HS-27A (cell line): ENCODE measurements at regions not wholly inside any gene's neighbourhood (a gene's known extent, or its start where the extent isn't known, plus 50 kb on each side); places are given as distances from the start of the nearest gene placed in this dataset.

ENCODE experiments used
- DNase-seq: peaks from one replicate; pipeline ENCODE4 v3.0.0-alpha.2; 2012; ENCODE audit warnings: low read depth, missing footprints

DNA sequence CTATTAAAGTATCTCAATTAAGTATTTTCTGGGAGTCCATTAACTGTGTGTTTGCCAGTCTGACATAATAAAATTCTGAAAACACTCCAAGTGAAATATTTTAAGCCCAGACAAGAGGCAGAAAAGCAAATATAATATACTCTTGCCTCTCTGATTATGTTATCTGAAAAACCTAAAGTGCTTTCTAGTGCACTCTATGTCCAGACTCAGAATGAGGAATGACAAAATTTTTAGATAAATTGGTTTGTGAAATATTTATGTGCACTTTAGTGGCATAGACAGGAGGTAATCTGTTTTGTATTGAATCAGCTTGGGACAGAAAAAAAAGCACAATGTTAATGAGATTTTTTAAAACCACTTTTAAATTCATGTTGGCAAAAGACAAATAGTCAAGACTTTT, 508.2 kb upstream of the SUCLG2 start:
- DNase-seq: no peak

DNA sequence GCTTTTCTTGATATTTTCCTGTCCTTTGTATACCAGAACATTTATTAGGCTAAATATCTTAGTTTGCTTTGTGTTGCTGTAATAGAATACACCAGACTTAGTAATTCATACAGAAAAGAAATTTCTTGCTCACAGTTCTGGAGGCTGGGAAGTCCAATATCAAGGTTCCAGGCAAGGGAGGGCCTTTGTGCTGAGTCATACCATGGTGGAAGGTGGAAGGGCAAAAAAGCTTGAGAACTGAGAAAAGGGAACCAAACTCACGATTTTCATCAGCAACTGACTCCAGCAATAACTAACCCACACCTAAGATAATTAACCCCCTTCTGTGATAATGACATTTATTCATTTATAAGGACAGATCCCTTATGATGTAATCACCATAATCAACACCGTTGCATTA, 496.9 kb upstream of the SUCLG2 start:
- no peak for DNase-seq

DNA sequence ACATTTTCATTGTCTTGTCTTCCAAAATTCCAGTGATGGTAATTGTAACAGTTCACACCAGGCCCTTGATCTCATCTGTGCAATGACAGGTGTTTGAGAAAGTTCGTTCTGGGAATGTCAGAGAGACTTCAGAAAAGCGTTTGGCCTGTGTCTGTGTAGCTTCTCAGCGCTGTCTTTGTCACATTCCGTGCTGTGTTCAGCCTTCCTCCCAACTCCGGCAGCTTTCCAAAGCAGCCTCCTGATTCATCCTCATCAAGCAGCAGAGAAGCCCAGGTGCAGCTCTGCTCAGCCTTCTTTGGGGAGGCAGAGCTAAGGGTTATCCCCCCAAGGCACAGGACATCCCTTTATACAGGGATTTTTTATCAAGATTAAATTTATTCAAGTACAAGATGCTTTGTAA, 494.0 kb upstream of the SUCLG2 start:
- DNase-seq: no peak

DNA sequence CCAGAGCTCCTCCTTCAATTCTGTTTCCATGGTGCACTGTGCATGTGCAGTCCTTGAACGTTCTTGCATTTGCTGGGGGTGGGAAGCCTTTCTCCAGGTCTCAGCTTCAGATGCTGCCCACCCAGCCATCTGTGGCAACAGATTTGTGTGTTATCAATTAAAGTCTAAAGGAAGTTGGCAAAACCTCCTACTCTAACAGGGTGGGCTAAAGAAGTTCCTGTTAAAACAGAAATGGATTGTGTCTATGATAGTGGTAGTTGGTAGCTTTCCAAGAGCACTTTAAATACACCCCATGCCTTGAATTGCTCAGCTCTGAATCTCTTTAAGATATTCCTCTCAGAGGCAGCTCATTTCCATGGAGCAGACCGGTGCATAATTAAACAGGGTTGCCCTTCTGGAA, 488.0 kb upstream of the SUCLG2 start:
- no peak for DNase-seq

DNA sequence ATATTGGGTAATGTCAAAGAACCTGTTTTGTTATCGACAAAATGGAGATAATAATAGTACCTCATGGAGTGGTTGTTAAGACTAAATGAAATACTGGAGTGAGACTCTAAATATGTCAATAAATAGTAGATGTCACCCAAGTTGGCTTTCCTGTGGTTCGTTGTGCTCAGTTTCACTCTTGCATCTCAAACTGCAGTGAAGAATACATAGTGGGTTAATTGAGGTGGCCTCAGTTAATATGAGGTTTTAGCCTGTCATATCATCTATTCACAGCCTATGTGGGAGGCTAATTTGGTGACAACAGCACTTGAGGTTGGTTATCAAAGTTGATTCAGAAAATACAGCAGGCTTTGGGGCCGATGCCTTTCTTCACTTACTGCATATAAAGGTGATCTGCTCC, 485.5 kb upstream of the SUCLG2 start:
- no peak for DNase-seq

DNA sequence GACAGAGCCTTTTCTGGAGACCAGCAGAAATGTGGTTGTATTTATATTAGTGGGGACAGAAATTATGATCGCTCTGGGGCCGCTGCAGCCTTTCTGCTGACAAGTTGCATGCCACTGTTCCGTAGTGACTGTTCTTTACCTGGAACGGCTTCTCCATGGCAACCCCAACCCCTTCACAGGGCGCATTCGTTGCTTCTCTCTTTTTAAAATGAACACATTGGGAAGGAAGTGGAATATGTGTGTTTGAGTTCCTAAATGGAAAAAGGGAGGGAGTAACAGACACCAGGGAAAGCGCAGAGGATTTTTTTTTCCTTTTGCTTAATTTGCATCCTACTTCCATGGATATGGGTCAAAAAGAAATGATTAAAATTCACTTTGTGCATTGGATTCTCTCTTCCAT, 482.0 kb upstream of the SUCLG2 start:
- no peak for DNase-seq

DNA sequence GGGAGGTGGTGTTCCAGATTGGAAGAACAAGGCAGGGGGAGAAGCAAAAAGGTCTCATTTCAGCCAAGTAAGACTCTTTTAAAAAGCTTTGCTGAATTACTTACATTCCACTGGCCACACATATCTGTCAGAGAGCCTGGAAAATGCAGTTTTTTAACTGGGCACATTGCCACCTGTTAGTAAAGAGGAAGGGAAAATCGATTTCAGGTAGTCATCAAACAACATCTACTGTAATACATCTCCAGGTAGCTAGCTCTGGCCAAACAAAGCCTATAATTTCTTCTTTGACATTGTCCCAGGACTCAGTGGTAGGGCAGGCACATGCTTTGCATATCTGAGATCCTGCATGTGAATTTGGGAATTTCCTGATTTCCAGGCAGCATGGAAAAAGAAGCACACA, 480.7 kb upstream of the SUCLG2 start:
- DNase-seq: no peak

DNA sequence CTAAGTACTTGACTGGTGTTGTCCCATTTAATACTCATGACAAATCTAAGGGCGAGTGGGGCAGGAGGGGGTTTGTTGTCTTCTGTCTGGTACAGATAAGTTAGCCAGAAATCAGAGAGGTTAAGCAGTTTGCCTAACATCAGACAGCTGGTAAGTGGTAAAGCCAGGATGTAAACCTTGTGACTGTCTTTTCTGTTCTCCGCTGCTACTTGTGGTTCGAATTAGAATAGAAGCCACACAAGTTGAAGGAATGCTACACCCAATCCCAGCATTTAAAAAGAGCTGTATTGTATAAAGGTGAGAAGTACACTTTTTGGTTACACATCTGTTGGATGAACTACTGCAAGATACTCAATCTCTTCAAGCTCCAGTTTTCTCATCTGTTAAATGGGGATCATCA, 474.7 kb upstream of the SUCLG2 start:
- no peak for DNase-seq

DNA sequence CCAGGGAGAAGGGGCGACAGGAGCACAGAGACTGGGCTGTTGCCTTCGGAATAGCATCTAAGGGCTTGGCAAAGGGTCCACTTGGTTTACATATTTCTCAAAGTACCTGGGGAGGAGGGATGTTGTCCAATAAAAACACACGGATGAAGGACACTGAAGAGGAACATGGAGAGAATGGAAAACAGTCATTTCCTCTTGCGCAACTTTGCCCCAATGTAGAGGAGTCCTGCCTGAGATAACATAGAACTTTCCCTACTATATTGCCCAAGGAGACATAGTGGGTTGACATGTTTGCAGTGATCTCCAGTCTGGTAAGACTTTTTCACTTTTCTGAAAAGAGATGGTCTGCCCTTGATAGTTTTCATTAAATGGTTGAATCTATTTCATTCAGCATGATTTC, 468.8 kb upstream of the SUCLG2 start:
- DNase-seq: no peak

DNA sequence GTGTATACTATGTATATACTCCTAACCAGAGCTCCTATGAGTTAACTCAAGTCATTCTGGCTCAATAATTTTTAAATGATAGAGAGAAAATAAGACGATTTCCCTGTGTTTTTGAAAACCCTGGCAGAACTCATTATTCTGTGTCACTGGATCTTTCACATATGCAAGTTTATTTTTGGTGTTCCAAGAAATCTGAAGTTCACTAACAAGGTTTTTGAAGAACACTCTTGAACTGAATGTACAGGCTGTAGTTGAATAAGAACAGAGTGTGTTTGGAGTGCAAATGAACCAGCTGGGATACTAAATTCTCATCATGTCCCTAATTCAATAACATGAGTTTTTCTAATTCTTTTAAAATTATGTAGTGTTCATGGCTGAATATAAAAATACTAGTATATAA, 466.9 kb upstream of the SUCLG2 start:
- DNase-seq: no peak

DNA sequence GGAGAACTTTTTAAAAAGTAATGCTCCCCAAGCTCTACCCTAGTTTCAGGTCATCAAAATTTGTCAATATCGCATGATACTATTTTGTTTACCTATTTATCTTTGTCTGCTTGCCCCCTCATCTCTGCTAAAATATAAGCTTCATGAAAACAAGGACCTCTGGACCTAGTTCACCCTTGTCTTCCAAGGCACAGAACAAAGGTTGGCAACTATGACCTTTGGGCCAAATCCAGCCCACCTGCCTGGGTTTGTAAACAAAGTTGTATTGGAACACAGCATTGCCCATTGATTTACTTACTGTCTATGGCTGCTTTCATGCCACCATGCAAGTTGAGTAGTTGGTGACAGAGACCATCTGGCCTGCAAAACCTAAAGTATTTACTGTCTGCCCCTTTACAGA, 462.2 kb upstream of the SUCLG2 start:
- DNase-seq: no peak

DNA sequence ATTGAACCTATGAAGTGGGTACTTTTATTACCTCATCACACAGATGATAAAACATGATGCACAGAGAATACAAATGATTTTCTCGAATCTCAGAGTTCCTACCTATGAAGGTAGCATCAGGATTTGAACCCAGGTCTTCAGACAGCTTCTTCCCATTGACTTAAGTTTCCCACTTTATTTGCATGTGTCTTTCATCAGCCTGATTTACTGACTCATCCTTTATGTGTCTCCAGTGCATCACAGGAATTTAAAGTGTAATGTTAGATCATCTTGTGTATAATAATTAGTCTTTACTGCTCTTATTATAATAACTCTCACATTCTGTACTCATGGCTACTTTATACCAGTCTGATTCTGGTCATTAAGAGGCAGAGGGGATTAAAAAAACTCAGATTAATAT, 449.4 kb upstream of the SUCLG2 start:
- DNase-seq: no peak

DNA sequence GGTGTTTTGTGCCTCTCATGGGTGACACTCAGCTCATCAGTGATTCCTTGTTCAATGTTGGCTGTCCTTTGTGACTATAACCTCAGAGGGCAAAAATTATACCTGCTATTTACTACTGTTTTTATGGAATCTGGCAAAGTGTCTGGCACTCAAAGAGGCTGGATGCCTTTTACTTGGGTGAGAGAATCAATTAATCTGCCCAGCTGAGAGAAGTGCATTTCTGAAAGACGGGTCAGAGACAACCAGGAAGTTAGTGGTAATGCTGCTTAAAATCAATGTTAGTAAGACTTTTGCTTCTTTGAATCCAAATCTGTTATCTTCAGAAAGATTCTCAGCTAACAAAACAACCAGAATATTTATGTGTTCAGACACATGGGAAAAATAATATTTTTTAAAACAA, 436.2 kb upstream of the SUCLG2 start:
- DNase-seq: no peak

DNA sequence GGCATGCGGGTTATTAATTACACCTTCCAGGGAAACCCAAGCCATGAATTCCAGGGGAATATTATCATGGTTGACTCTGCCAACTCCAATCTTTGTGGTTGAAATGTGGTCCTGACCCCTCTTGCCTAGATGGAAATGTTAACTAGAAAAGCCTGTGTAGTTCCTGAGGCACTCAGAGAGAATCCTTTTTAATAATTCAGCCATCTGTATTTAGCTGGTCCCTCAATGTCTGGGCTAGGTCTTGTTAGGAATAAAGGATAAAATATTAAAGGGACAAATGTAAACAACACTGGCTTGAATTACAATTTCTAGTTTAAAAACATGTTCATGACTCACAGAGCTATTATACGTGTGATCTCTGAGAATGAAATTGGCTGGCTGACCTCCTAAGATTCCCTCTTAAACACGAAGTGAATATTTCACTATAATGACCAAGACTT, 435.2 kb upstream of the SUCLG2 start:
- DNase-seq: peak; percentile 5

DNA sequence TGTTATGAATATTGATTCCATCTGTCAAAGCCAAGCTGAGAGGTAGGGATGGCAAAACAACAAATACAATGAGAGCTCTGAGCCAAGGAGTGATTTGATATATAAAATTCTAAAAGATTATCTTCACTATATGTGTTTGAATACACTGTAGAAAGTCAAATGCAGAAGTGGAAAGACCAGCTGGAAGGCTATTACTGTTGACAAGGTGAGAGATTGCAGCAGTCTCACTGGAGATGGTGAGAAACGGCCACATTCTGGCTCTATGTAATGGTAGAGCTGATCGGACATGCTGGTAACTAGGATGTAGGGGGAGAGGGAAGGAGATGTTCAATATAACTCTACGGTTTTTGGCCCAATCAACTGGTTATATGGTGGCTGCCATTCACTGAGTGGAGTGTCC, 434.2 kb upstream of the SUCLG2 start:
- DNase-seq: no peak

DNA sequence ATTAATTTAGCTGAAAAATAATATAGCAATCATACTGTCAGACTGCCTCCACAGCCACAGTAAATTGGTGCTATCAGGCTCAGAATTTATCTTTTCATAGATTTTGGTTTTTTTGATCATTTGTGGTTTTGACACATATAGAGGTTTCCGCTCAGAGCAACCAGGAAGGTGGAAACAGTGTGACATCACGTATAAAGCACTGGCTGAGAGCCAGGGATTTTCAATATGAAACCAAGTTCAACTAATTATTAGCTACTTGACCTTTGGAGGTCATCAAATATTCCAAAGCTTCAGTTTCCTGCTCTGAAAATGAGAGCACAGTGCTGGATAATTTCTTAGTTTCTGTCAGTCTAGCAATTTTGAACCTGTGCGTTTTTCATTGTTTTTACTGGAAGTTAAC, 433.8 kb upstream of the SUCLG2 start:
- DNase-seq: no peak

DNA sequence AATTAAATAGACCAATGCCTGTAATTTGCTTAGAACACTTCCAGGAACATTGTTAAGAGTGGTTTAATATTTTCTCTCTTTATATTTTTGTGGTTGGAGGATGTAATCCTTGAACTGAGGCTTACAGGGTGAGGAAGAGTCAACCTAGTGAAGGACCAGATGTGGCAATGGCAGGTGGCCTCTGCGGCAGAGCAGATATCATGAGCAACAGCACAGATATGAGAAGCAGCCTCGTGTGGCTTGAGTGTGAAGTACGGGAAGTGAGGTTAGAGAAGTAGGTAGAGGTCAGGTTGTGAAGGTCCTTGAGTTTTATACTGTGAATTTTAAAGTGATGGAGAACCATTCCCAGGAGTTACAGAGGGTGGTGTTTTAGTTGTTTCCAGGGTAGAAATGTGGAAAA, 417.6 kb upstream of the SUCLG2 start:
- DNase-seq: no peak

DNA sequence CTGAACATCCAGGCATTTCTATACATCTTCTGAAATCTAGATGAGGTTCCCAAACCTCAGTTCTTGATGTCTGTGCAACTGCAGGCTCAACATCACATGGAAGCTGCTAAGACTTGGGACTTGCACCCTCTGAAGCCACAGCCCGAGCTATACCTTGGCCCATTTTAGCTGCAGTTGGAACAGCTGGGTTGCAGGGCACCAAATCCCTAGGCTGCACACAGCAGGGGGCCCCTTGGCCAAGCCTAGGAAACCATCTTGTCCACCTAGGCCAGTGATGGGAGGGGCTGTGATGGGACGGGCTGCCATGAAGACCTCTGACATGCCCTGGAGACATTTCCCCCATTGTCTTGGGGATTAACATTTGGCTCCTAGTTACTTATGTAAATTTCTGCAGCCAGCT, 415.8 kb upstream of the SUCLG2 start:
- no peak for DNase-seq

DNA sequence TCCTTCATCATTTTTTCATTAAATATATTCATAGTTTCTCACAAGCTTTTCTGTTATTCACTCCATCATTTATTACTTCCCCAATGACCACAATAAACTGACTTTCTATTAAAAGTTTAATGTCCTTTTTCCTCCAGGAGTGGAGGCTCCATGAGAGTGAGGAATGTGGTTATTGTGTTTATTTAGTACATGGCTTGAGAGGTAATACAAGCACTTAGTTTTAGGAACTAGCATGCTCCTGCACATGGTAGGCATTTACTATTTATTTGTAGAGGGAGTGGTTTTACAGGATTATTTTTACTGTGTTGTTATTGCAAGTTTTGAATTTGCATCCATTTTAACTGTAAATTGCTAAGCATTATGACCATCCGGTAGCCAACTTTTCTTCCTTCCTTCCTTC, 412.9 kb upstream of the SUCLG2 start:
- no peak for DNase-seq

DNA sequence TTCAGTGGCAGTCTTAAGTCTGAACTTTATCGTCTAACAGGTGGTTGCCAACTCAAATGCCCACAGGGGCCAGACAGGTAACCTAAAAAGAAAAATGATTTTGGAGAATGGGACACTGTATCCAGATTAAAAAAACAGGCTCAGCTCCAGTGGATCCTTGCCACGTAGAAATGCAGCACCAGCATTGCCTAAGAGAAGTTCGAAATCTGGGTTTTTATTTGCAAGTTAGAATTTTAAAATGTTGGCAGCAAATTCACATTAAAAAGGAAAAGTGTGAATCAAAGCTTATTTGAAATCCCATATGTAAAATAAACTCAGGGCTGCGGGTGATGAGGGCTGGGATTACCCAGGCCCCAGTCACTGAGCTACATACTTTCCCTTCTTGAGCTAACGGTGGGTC, 408.5 kb upstream of the SUCLG2 start:
- DNase-seq: no peak

DNA sequence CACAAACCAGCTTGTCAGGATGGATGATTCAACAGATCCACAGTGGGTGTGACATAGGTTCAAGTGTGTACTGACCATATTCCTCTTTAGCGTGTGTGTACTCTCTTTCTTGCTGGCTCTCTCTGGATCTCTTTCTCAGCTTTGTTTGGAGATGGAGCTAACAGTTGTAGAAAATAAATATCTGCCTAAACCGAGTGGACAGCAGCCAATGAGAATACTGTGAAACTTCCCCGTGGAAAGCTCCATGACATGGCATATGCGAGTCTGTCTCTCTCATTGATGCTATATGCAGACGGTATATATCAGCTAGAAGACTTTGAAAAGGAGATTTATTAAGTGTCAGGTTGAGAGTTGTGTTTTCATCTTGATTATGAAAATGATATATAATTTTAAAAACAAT, 406.5 kb upstream of the SUCLG2 start:
- DNase-seq: no peak

DNA sequence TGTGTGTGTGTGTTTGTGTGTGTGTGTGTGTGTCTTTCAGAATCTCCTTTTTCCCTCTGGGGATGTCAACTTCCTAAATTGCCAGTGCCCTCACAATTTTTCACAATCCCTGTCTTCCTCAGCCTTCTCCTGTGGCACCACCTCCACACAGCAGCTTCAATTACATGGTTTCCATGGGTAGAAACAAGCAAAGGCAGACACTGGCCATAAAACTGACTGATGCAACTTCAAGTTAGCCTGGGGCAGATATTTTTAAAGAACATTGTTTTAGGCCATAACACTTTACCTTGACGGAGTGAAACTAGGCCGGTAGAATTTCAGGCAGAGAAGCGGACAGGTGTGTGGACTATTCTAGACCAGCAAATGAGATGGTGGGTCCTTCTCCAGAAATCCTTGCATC, 405.8 kb upstream of the SUCLG2 start:
- DNase-seq: no peak

DNA sequence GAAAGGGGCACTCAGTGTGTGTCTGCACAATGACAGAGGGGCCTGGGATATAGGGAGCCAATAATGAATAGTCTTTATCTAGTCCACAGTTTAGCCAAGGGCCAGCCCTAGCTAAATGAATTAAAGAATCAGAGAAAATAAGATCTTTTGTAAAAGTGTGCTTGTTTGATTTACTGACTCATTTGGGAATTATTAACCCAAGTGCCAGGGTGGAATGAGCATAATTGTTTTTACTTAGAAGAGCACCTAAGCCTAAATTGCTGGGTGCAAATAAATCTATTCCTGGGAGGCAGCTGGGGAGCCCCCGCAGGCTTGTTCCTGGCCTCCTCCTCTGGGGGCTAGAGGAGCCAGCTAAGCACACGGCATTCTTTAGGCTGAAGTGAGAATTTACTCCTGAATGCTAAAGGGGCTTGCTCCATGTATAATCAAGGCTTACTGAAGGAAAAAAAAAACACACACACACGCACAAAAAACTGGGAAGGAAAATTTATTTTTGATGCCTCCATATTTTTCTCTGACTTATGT, 405.3 kb upstream of the SUCLG2 start:
- DNase-seq: no peak

DNA sequence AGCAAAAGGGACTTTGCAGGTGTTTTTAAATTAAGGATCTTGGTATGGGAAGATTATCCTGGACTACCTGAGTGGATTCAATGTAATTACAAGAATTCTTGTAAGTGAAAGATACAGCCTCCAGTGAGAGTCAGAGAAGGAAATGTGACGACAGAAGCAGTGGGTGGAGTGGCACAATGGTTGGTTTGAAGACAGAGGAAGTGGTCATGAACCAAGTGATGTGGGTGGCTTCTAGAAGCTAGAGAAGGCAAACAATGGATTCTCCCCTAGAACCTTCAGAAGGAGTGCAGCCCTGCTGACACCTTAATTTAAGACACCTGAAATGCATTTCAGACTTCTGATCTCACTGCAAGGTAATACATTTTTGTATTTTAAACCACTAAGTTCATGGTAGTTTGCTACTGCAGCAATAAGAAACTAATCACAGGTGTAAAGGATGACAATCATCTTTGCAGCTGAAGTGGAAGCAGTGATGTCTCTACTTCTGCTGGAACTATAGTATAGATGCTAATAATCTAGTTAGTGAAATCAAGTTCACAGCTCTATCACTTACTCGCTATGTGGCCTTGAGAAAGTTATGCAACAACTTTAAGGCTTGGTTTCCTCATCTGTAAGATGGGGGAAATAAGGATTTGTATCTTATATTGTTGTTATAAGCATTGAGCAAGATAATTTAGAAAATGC, 403.4 kb upstream of the SUCLG2 start:
- DNase-seq: no peak

DNA sequence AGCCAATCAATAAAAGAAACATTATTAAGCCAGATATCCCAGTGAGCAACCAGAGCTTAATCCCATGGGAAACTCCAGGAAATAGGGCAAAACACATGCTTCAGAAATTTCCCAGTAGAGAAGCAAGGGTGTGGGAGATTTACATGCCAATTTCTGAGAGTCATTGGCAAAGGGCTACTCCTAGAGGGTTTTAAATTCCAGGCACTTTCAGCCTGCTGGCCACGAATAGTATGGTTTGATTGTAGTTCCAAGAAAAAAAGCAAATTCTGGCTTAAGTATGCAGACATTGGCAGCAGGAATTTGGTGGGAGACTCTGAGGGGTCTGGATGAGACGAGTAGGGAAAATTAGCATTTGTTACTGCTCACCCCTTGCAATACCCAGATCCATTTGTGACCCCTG, 402.1 kb upstream of the SUCLG2 start:
- no peak for DNase-seq
